ENCODE measurements at regions not wholly inside any gene's neighbourhood (a gene's known extent, or its start where the extent isn't known, plus 50 kb on each side); places are given as distances from the start of the nearest gene placed in this dataset.

- no peak for TF ChIP-seq CTCF (IDR thresholded peaks at IDR 0.05)
- TF ChIP-seq POLR2A (IDR thresholded peaks at IDR 0.05) = no peak
These were observed 1886.0 kb upstream of the CDH6 start for GRCh38 chr5:29307478-29307877.

Data from Peyer's patch (tissue), 4 donors.